H1 (cell line): ENCODE measurements at regions not wholly inside any gene's neighbourhood (a gene's known extent, or its start where the extent isn't known, plus 50 kb on each side); places are given as distances from the start of the nearest gene placed in this dataset.

ENCODE experiments used
- CTCF ChIA-PET: fragments of 300-600 bp; sonication (Branson Sonifier 250); formaldehyde crosslinking; loops from one replicate; lab custom pipeline; 2021; ENCODE audit not compliant: partially characterized antibody; lab: Charles Lee
- POLR2A ChIA-PET: fragments of 300-600 bp; sonication (Branson Sonifier 250); formaldehyde crosslinking; loops from one replicate; lab custom pipeline; 2021; ENCODE audit warnings: inconsistent platforms; ENCODE audit not compliant: partially characterized antibody; lab: Charles Lee
- DNase-seq, 2 experiments: peaks; one replicate each; pipeline versions ENCODE4 v3.0.0 to v3.0.0-alpha.2; 2010 to 2022; ENCODE audit warnings: low spot score in 2 of 2, low read depth in 1 of 2, mixed read lengths in 1 of 2
- FAIRE-seq: peaks from 2 replicates; lab custom pipeline; 2011; peaks lifted over from hg19 to GRCh38; lab: Jason Lieb, UNC
- H2AFZ ChIP-seq: 2 replicates; pipeline ENCODE4 v1.8.1; 2012; ENCODE audit warnings: low read length, inconsistent platforms
- H2AK5ac ChIP-seq: 2 replicates; pipeline ENCODE4 v1.6.1; 2013; ENCODE audit warnings: low read depth, low read length
- H2BK120ac ChIP-seq: replicated peaks from 2 replicates; pipeline ENCODE3; 2013; ENCODE audit warnings: low read depth, low read length, inconsistent platforms
- H2BK12ac ChIP-seq: 2 replicates; pipeline ENCODE4 v1.6.1; 2013; ENCODE audit warnings: low read depth, low read length
- H2BK15ac ChIP-seq: 2 replicates; pipeline ENCODE4 v1.6.1; 2013; ENCODE audit warnings: low read length
- H2BK20ac ChIP-seq: 2 replicates; pipeline ENCODE4 v1.6.1; 2013; ENCODE audit warnings: low read length
- H2BK5ac ChIP-seq: 2 replicates; pipeline ENCODE4 v1.6.1; 2013; ENCODE audit warnings: low read depth, low read length
- H3K14ac ChIP-seq: 2 replicates; pipeline ENCODE4 v1.6.1; 2013; ENCODE audit warnings: inconsistent platforms; ENCODE audit not compliant: insufficient read length
- H3K18ac ChIP-seq: 2 replicates; pipeline ENCODE4 v1.6.1; 2013; ENCODE audit warnings: low read length; ENCODE audit errors: extremely low read depth
- H3K23ac ChIP-seq: 2 replicates; pipeline ENCODE4 v1.6.1; 2013; ENCODE audit warnings: inconsistent platforms; ENCODE audit not compliant: insufficient read length
- H3K23me2 ChIP-seq: 2 replicates; pipeline ENCODE4 v1.6.1; 2013; ENCODE audit warnings: low read depth, low read length
- H3K27ac ChIP-seq: 2 replicates; pipeline ENCODE4 v1.6.1; 2011; ENCODE audit warnings: low read depth, low read length, inconsistent platforms
- H3K27me3 ChIP-seq, 4 experiments: replicated peaks in 1 of 4; 1 replicate in 1 of 4; 2 replicates in 3 of 4; pipeline versions ENCODE4 v1.6.1 to v1.8.1; 2011 to 2013; ENCODE audit warnings: low read length in 3 of 4, mild to moderate bottlenecking in 3 of 4, inconsistent platforms in 2 of 4, mixed read lengths in 2 of 4, moderate library complexity in 1 of 4; ENCODE audit not compliant: control insufficient read depth in 3 of 4, insufficient read depth in 3 of 4; ENCODE audit errors: extremely low read depth in 1 of 4
- H3K36me3 ChIP-seq, 4 experiments: 2 replicates each; pipeline versions ENCODE4 v1.6.1 to v1.8.1; 2011 to 2013; ENCODE audit warnings: mild to moderate bottlenecking in 4 of 4, low read length in 3 of 4, moderate library complexity in 2 of 4, control low read depth in 1 of 4, inconsistent platforms in 1 of 4; ENCODE audit not compliant: insufficient read depth in 4 of 4, control insufficient read depth in 2 of 4
- H3K4ac ChIP-seq: replicated peaks from 2 replicates; pipeline ENCODE3; 2013; ENCODE audit warnings: low read length, low read depth, mixed read lengths, inconsistent platforms; ENCODE audit not compliant: insufficient read length
- H3K4me1 ChIP-seq, 4 experiments: replicated peaks in 1 of 4; 1 replicate in 1 of 4; 2 replicates in 3 of 4; pipeline versions ENCODE4 v1.6.1 to v1.8.1; 2011 to 2013; ENCODE audit warnings: low read length in 3 of 4, inconsistent platforms in 2 of 4, mixed read lengths in 1 of 4; ENCODE audit not compliant: insufficient read depth in 4 of 4, control insufficient read depth in 3 of 4
- H3K4me2 ChIP-seq, 2 experiments: 2 replicates each; pipeline versions ENCODE4 v1.6.1 to v1.8.1; 2011 to 2013; ENCODE audit warnings: low read depth in 2 of 2, low read length in 2 of 2, control low read depth in 1 of 2, inconsistent platforms in 1 of 2, mild to moderate bottlenecking in 1 of 2; ENCODE audit not compliant: insufficient read depth in 1 of 2
- H3K4me3 ChIP-seq, 4 experiments: fragments of 200-600, 300-600 bp in 1 of 4; sonication (generic), shearing (Covaris generic), sonication (Bioruptor Twin) in 1 of 4; 2 replicates each; pipeline versions ENCODE4 v1.5.1 to v1.8.1; 2011 to 2016; ENCODE audit warnings: low read length in 4 of 4, low read depth in 3 of 4, control low read depth in 2 of 4, inconsistent platforms in 2 of 4, mild to moderate bottlenecking in 2 of 4, mixed read lengths in 1 of 4, moderate library complexity in 1 of 4; ENCODE audit not compliant: insufficient read depth in 2 of 4; ENCODE audit errors: extremely low read depth in 1 of 4
- H3K56ac ChIP-seq: replicated peaks from 2 replicates; pipeline ENCODE3; 2013; ENCODE audit warnings: low read depth, mild to moderate bottlenecking, mixed read lengths, low read length, inconsistent platforms; ENCODE audit not compliant: insufficient read length
- H3K79me1 ChIP-seq: 2 replicates; pipeline ENCODE4 v1.6.1; 2013; ENCODE audit warnings: low read depth, low read length, control low read depth
- H3K79me2 ChIP-seq, 2 experiments: 2 replicates each; pipeline versions ENCODE4 v1.6.1 to v1.8.1; 2012 to 2013; ENCODE audit warnings: low read length in 2 of 2, mild to moderate bottlenecking in 2 of 2, inconsistent platforms in 1 of 2; ENCODE audit not compliant: insufficient read depth in 2 of 2, control insufficient read depth in 1 of 2
- H3K9ac ChIP-seq, 4 experiments: replicated peaks in 1 of 4; 1 replicate in 1 of 4; 2 replicates in 3 of 4; pipeline versions ENCODE4 v1.6.1 to v1.8.1; 2011 to 2013; ENCODE audit warnings: low read depth in 3 of 4, low read length in 3 of 4, control low read depth in 2 of 4, mild to moderate bottlenecking in 2 of 4, moderate library complexity in 2 of 4, inconsistent platforms in 1 of 4; ENCODE audit errors: extremely low read depth in 1 of 4
- H3K9me3 ChIP-seq, 2 experiments: 2 replicates each; pipeline versions ENCODE4 v1.6.1 to v1.8.1; 2012 to 2013; ENCODE audit warnings: mild to moderate bottlenecking in 2 of 2, moderate library complexity in 2 of 2, control low read depth in 1 of 2, inconsistent platforms in 1 of 2, low read depth in 1 of 2, low read length in 1 of 2, mixed read lengths in 1 of 2; ENCODE audit not compliant: insufficient read depth in 2 of 2
- H4K20me1 ChIP-seq, 2 experiments: replicated peaks in 1 of 2; 2 replicates each; pipeline versions ENCODE3 to v1.8.1; 2011 to 2013; ENCODE audit warnings: inconsistent platforms in 2 of 2, low read length in 2 of 2, mild to moderate bottlenecking in 1 of 2; ENCODE audit not compliant: insufficient read depth in 2 of 2, control insufficient read depth in 1 of 2
- H4K5ac ChIP-seq: 2 replicates; pipeline ENCODE4 v1.6.1; 2013; ENCODE audit warnings: low read length, low read depth, mixed read lengths, inconsistent platforms; ENCODE audit not compliant: insufficient read length
- H4K8ac ChIP-seq: 2 replicates; pipeline ENCODE4 v1.8.0; 2013; ENCODE audit warnings: mild to moderate bottlenecking, moderate library complexity, low read length, inconsistent platforms; ENCODE audit not compliant: insufficient read depth; ENCODE audit errors: extremely low read depth
- H4K91ac ChIP-seq: replicated peaks from 2 replicates; pipeline ENCODE3; 2013; ENCODE audit warnings: low read length, mixed read lengths, inconsistent platforms; ENCODE audit not compliant: insufficient read length
- ASH2L ChIP-seq: fragments of 200-600, 300-600 bp; sonication (generic); IDR thresholded peaks from one replicate; pipeline ENCODE4 v1.7.1; 2017; ENCODE audit warnings: low read length
- ATF3 ChIP-seq: IDR thresholded peaks from 2 replicates; pipeline ENCODE4 v1.6.1; 2011; ENCODE audit warnings: low read depth, mild to moderate bottlenecking, low read length; ENCODE audit not compliant: insufficient read depth
- BCL11A ChIP-seq, 2 experiments: IDR thresholded peaks; one replicate each; pipeline ENCODE4 v1.6.1; 2011; ENCODE audit warnings: low read depth in 2 of 2, low read length in 2 of 2, mild to moderate bottlenecking in 2 of 2
- MAFK ChIP-seq: IDR thresholded peaks from 2 replicates; pipeline ENCODE4 v1.6.1; 2012; ENCODE audit warnings: low read depth, mild to moderate bottlenecking, improper control_type of control experiment, low read length
- PHF8 ChIP-seq: fragments of 200-600 bp; sonication (generic); conservative IDR thresholded peaks from 2 replicates; pipeline ENCODE4 v1.7.1; 2012; ENCODE audit warnings: low read depth, mild to moderate bottlenecking, inconsistent platforms, low read length, moderate library complexity
- POLR2AphosphoS5 ChIP-seq: IDR thresholded peaks from 2 replicates; pipeline ENCODE4 v1.6.1; 2011; ENCODE audit warnings: low read depth, low read length
- RAD21 ChIP-seq, 2 experiments: IDR thresholded peaks in 1 of 2; conservative IDR thresholded peaks in 1 of 2; 2 replicates each; pipeline ENCODE4 v1.6.1; 2011; ENCODE audit warnings: low read depth in 2 of 2, low read length in 2 of 2, improper control_type of control experiment in 1 of 2, inconsistent platforms in 1 of 2, mild to moderate bottlenecking in 1 of 2, moderate library complexity in 1 of 2
- RFX5 ChIP-seq: IDR thresholded peaks from 2 replicates; pipeline ENCODE4 v1.6.1; 2011; ENCODE audit warnings: low read depth, low read length, improper control_type of control experiment, borderline replicate concordance
- SIRT6 ChIP-seq: IDR thresholded peaks from one replicate; pipeline ENCODE4 v1.7.1; 2012; ENCODE audit warnings: low read length, inconsistent platforms
- SRF ChIP-seq: IDR thresholded peaks from 2 replicates; pipeline ENCODE4 v1.6.1; 2011; ENCODE audit warnings: mild to moderate bottlenecking, low read depth, low read length, moderate library complexity
- TBP ChIP-seq: IDR thresholded peaks from 2 replicates; pipeline ENCODE4 v1.6.1; 2011; ENCODE audit warnings: low read depth, low read length, improper control_type of control experiment
- TCF12 ChIP-seq: IDR thresholded peaks from 2 replicates; pipeline ENCODE4 v1.6.1; 2011; ENCODE audit warnings: low read depth, mild to moderate bottlenecking, low read length
- WGBS, 2 experiments: shearing (Covaris generic) in 1 of 2; methylation state at CpG; one replicate each; pipeline versions ENCODE4 v1.1.6 to v1.1.7; 2013 to 2015; ENCODE audit warnings: low lambda C conversion rate in 2 of 2, mixed read lengths in 2 of 2, inconsistent platforms in 1 of 2, low coverage in 1 of 2, missing lambda C conversion rate in 1 of 2; ENCODE audit not compliant: insufficient replicate concordance in 2 of 2, insufficient coverage in 1 of 2, insufficient read length in 1 of 2; ENCODE audit errors: extremely low coverage in 1 of 2, missing lambda C conversion rate in 1 of 2; 5-methylcytosine and 5-hydroxymethylcytosine counted together

DNA sequence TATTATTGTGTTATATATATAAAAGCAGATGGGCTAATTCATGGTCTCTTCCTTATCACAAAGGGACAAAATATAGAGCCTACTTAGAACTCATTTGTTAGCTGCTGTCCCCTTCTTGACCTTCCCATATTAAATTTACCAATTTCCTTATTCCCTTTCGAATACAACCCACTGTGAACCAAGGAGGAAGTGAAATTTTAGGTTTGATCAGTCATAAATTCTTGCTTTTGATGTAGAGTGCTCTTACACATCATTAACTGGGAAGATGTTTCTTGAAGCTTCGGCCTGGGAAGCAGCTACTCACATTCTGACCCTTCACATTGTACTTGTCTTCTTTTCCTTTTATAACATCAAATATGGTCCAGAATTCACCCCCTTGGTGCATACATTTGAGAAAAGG, 579.0 kb downstream of the LRFN5 start:
- TF ChIP-seq TCF12 (no peak), ATF3 (no peak), BCL11A (IDR thresholded peaks at IDR 0.05; ENCODE audit: low read depth in 2 of 2, low read length in 2 of 2) (no peak), POLR2AphosphoS5 (no peak), SIRT6 (no peak), PHF8 (no peak), MAFK (no peak), RFX5 (no peak), SRF (no peak), ASH2L (no peak), TBP (no peak), RAD21 (IDR thresholded peaks at IDR 0.05 in 1 of 2, conservative IDR thresholded peaks at IDR 0.05 in 1 of 2; ENCODE audit: low read depth in 2 of 2, low read length in 2 of 2) (no peak)
- TF ChIP-seq, all 59 proteins: peak for 0
- no peak for FAIRE-seq
- Histone ChIP-seq H2BK120ac (no peak overlapping the region), H3K79me2 (no peaks in the 10 kb centered on the region), H4K20me1 (no peaks in the 10 kb centered on the region), H2BK5ac (no peak overlapping the region), H3K79me1 (no peaks in the 10 kb centered on the region), H4K5ac (no peak overlapping the region), H2BK12ac (no peak overlapping the region), H3K27ac (no peak overlapping the region), H3K4me3 (no peak overlapping the region), H3K14ac (no peak overlapping the region), H3K9me3 (no peaks in the 10 kb centered on the region), H2AFZ (no peak overlapping the region), H3K23me2 (no peaks in the 10 kb centered on the region), H3K4me2 (no peak overlapping the region), H4K91ac (no peak overlapping the region), H3K23ac (no peak overlapping the region), H3K18ac (no peak overlapping the region), H4K8ac (no peak overlapping the region), H2BK15ac (no peak overlapping the region), H3K4me1 (no peaks in the 10 kb centered on the region), H2BK20ac (no peak overlapping the region), H3K9ac (no peak overlapping the region), H3K36me3 (no peaks in the 10 kb centered on the region), H3K4ac (no peak overlapping the region), H3K56ac (no peak overlapping the region), H2AK5ac (no peak overlapping the region), H3K27me3 (no peaks in the 10 kb centered on the region)
- DNase-seq = no peak
- CTCF ChIA-PET = no interaction called here
- POLR2A ChIA-PET = no interaction called here
- 86% methylated on average over 2 of the region's 2 CpGs; no CpG with 5 or more reads in 1 of the 2 experiments for WGBS, 2 experiments
